Neural cell (in vitro differentiated cells): ENCODE measurements at regions not wholly inside any gene's neighbourhood (a gene's known extent, or its start where the extent isn't known, plus 50 kb on each side); places are given as distances from the start of the nearest gene placed in this dataset.

ENCODE experiments used
- H2AFZ ChIP-seq: fragments of 200-600, 300-800 bp; sonication (generic), shearing (Covaris generic); 2 replicates; pipeline ENCODE4 v1.6.0; 2014; ENCODE audit warnings: low read depth, mild to moderate bottlenecking, antibody characterized with exemption, low read length, moderate library complexity
- H3F3A ChIP-seq: fragments of 200-600 bp; shearing (Covaris generic); 2 replicates; pipeline ENCODE4 v1.6.1; 2016; ENCODE audit warnings: mild to moderate bottlenecking, moderate library complexity, mixed read lengths, antibody characterized with exemption, low read length; ENCODE audit not compliant: insufficient read depth, poor library complexity, severe bottlenecking
- H3K27ac ChIP-seq: fragments of 200-600, 300-800 bp; sonication (generic), shearing (Covaris generic); 2 replicates; pipeline ENCODE4 v1.5.1; 2014; ENCODE audit warnings: mild to moderate bottlenecking, low read length, moderate library complexity
- H3K27me3 ChIP-seq: fragments of 300-800, 200-600 bp; sonication (generic), shearing (Covaris generic); 2 replicates; pipeline ENCODE4 v1.6.0; 2014; ENCODE audit warnings: mild to moderate bottlenecking, low read depth, low read length, moderate library complexity; ENCODE audit not compliant: insufficient read depth
- H3K36me3 ChIP-seq: fragments of 300-800, 200-600 bp; sonication (generic), shearing (Covaris generic); 2 replicates; pipeline ENCODE4 v1.5.1; 2014; ENCODE audit warnings: mild to moderate bottlenecking, antibody characterized with exemption, low read length, moderate library complexity; ENCODE audit not compliant: insufficient read depth
- H3K4me2 ChIP-seq: fragments of 300-800, 200-600 bp; sonication (generic), shearing (Covaris generic); 2 replicates; pipeline ENCODE4 v1.6.0; 2014; ENCODE audit warnings: mild to moderate bottlenecking, low read length
- H3K4me3 ChIP-seq: fragments of 300-800, 200-600 bp; sonication (generic), shearing (Covaris generic); 2 replicates; pipeline ENCODE4 v1.5.1; 2014; ENCODE audit warnings: mild to moderate bottlenecking, low read length, moderate library complexity
- H3K79me2 ChIP-seq: fragments of 200-600 bp; shearing (Covaris generic); replicated peaks from 2 replicates; pipeline ENCODE4 v1.6.0; 2014; ENCODE audit warnings: mild to moderate bottlenecking, low read length, moderate library complexity; ENCODE audit not compliant: insufficient read depth
- H3K9ac ChIP-seq: fragments of 300-800, 200-600 bp; sonication (generic), shearing (Covaris generic); 2 replicates; pipeline ENCODE4 v1.6.1; 2016; ENCODE audit warnings: mild to moderate bottlenecking, low read length, mixed read lengths
- H3K9me2 ChIP-seq: fragments of 200-600 bp; shearing (Covaris generic); 2 replicates; pipeline ENCODE4 v1.6.1; 2016; ENCODE audit warnings: mild to moderate bottlenecking, low read length, mixed read lengths; ENCODE audit not compliant: insufficient read depth
- H3K9me3 ChIP-seq: fragments of 200-600, 300-800 bp; sonication (generic), shearing (Covaris generic); 2 replicates; pipeline ENCODE4 v1.6.1; 2016; ENCODE audit warnings: mild to moderate bottlenecking, mixed run types, low read length, moderate library complexity, mixed read lengths
- H4K20me1 ChIP-seq: fragments of 200-600 bp; shearing (Covaris generic); 2 replicates; pipeline ENCODE4 v1.6.1; 2016; ENCODE audit warnings: mild to moderate bottlenecking, mixed run types; ENCODE audit not compliant: insufficient read depth
- CTCF ChIP-seq: fragments of 450-650 bp; IDR thresholded peaks from 2 replicates; pipeline ENCODE4 v1.5.1; 2014; ENCODE audit warnings: antibody characterized with exemption, mild to moderate bottlenecking, moderate library complexity; ENCODE audit not compliant: poor library complexity, severe bottlenecking
- EP300 ChIP-seq: fragments of 450-650 bp; conservative IDR thresholded peaks from 2 replicates; pipeline ENCODE4 v1.6.1; 2014; ENCODE audit warnings: antibody characterized with exemption, mild to moderate bottlenecking, moderate library complexity; ENCODE audit not compliant: poor library complexity, severe bottlenecking
- EZH2 ChIP-seq: fragments of 200-600, 300-800 bp; shearing (Covaris generic), sonication (generic); IDR thresholded peaks from 2 replicates; pipeline ENCODE4 v1.6.1; 2014; ENCODE audit warnings: antibody characterized with exemption, low read length, borderline replicate concordance, mild to moderate bottlenecking; ENCODE audit not compliant: insufficient read depth, poor library complexity, severe bottlenecking
- MXI1 ChIP-seq: fragments of 450-650 bp; conservative IDR thresholded peaks from 2 replicates; pipeline ENCODE4 v1.6.1; 2014; ENCODE audit warnings: antibody characterized with exemption, mild to moderate bottlenecking; ENCODE audit not compliant: poor library complexity, severe bottlenecking
- POLR2AphosphoS5 ChIP-seq: IDR thresholded peaks from 2 replicates; pipeline ENCODE4 v1.6.1; 2012
- RAD21 ChIP-seq: fragments of 450-650 bp; conservative IDR thresholded peaks from 2 replicates; pipeline ENCODE4 v1.6.1; 2014; ENCODE audit warnings: antibody characterized with exemption, mild to moderate bottlenecking, moderate library complexity
- REST ChIP-seq: IDR thresholded peaks from 2 replicates; pipeline ENCODE4 v1.6.1; 2012; ENCODE audit warnings: borderline replicate concordance
- SMC3 ChIP-seq: fragments of 450-650 bp; conservative IDR thresholded peaks from 2 replicates; pipeline ENCODE4 v1.6.1; 2014; ENCODE audit warnings: antibody characterized with exemption, mild to moderate bottlenecking, moderate library complexity; ENCODE audit not compliant: poor library complexity
- TAF1 ChIP-seq: IDR thresholded peaks from 2 replicates; pipeline ENCODE4 v1.6.1; 2012; ENCODE audit warnings: low read depth

- H3K36me3 ChIP-seq = no peaks in the 10 kb centered on the region
- no peak overlapping the region for H3K9ac ChIP-seq
- no peak overlapping the region for H3K4me3 ChIP-seq
- H3K9me2 ChIP-seq = no peaks in the 10 kb centered on the region
- no peak for TF ChIP-seq CTCF
- TF ChIP-seq MXI1 = no peak
- TF ChIP-seq EZH2 = no peak
- no peak for TF ChIP-seq SMC3
- TF ChIP-seq TAF1 = no peak
- TF ChIP-seq RAD21 = no peak
- TF ChIP-seq REST = no peak
- no peak for TF ChIP-seq POLR2AphosphoS5
- no peak for TF ChIP-seq EP300
- no peak overlapping the region for H2AFZ ChIP-seq
- no peaks in the 10 kb centered on the region for H3K27me3 ChIP-seq
- H3K27ac ChIP-seq = no peak overlapping the region
- H4K20me1 ChIP-seq = no peaks in the 10 kb centered on the region
- no peaks in the 10 kb centered on the region for H3F3A ChIP-seq
- no peak overlapping the region for H3K4me2 ChIP-seq
- H3K9me3 ChIP-seq = no peaks in the 10 kb centered on the region
- no peaks in the 10 kb centered on the region for H3K79me2 ChIP-seq
These were observed 713.9 kb upstream of the CDH2 start for GRCh38 chr18:28890791-28891190.

- no peaks in the 10 kb centered on the region for H3K36me3 ChIP-seq
- H3F3A ChIP-seq = no peaks in the 10 kb centered on the region
- no peaks in the 10 kb centered on the region for H4K20me1 ChIP-seq
- no peaks in the 10 kb centered on the region for H3K9me3 ChIP-seq
- no peak overlapping the region for H3K27ac ChIP-seq
- H3K27me3 ChIP-seq = no peaks in the 10 kb centered on the region
- H3K79me2 ChIP-seq = no peaks in the 10 kb centered on the region
- H3K9me2 ChIP-seq = no peaks in the 10 kb centered on the region
- no peak for TF ChIP-seq EZH2
- no peak for TF ChIP-seq EP300
- no peak for TF ChIP-seq REST
- no peak for TF ChIP-seq MXI1
- TF ChIP-seq CTCF = no peak
- no peak for TF ChIP-seq SMC3
- TF ChIP-seq RAD21 = no peak
- TF ChIP-seq POLR2AphosphoS5 = no peak
- TF ChIP-seq TAF1 = no peak
- H3K4me2 ChIP-seq = no peak overlapping the region
- H3K4me3 ChIP-seq = no peak overlapping the region
- no peak overlapping the region for H2AFZ ChIP-seq
- H3K9ac ChIP-seq = no peak overlapping the region
These were observed 707.4 kb upstream of the CDH2 start for GRCh38 chr18:28884304-28884703.
